ENCODE measurements at regions not wholly inside any gene's neighbourhood (a gene's known extent, or its start where the extent isn't known, plus 50 kb on each side); places are given as distances from the start of the nearest gene placed in this dataset.

GRCh38 chr14:97052001-97052400 lies 254.8 kb downstream of the VRK1 start:
- Histone ChIP-seq H3K9ac (no peak overlapping the region), H4K20me1 (no peaks in the 10 kb centered on the region), H3K27me3 (no peaks in the 10 kb centered on the region), H3K4me1 (no peaks in the 10 kb centered on the region), H3K4me3 (no peak overlapping the region), H3K36me3 (no peaks in the 10 kb centered on the region), H3K27ac (no peak overlapping the region), H3K9me3 (replicated peaks in 1 of 11) (no peaks in the 10 kb centered on the region), H3K4me2 (no peak overlapping the region)
- no peak for TF ChIP-seq Cebpa-rat (IDR thresholded peaks at IDR 0.05)

- H4K20me1 ChIP-seq = no peaks in the 10 kb centered on the region
- peaks cover 0 to 9% (median 2%) of the 10 kb centered on the region in 10 experiments; a peak in 6 of 20 replicates for H3K4me1 ChIP-seq
- no peaks in the 10 kb centered on the region for H3K36me3 ChIP-seq
- H3K27ac ChIP-seq = no peak overlapping the region
- H3K4me2 ChIP-seq = no peak overlapping the region
- H3K9ac ChIP-seq = no peak overlapping the region
- no peaks in the 10 kb centered on the region for H3K27me3 ChIP-seq
- no peak for TF ChIP-seq Cebpa-rat (IDR thresholded peaks at IDR 0.05)
- H3K4me3 ChIP-seq = no peak overlapping the region
- no peaks in the 10 kb centered on the region for H3K9me3 ChIP-seq (replicated peaks in 1 of 11)
These were observed 256.8 kb downstream of the VRK1 start for GRCh38 chr14:97053941-97054340.

- H3K4me1 ChIP-seq = peaks cover 0 to 9% (median 2%) of the 10 kb centered on the region in 10 experiments; a peak in 6 of 20 replicates
- no peak overlapping the region for H3K9ac ChIP-seq
- no peaks in the 10 kb centered on the region for H3K36me3 ChIP-seq
- no peak for TF ChIP-seq Cebpa-rat (IDR thresholded peaks at IDR 0.05)
- H3K27me3 ChIP-seq = no peaks in the 10 kb centered on the region
- no peak overlapping the region for H3K4me3 ChIP-seq
- no peak overlapping the region for H3K4me2 ChIP-seq
- no peak overlapping the region for H3K27ac ChIP-seq
- peaks cover 0 to 1% (median 0%) of the 10 kb centered on the region in 11 experiments; a peak in 1 of 22 replicates for H3K9me3 ChIP-seq (replicated peaks in 1 of 11)
- H4K20me1 ChIP-seq = no peaks in the 10 kb centered on the region
These were observed 258.2 kb downstream of the VRK1 start for GRCh38 chr14:97055355-97055754.

- H3K27me3 ChIP-seq = no peaks in the 10 kb centered on the region
- no peak overlapping the region for H3K27ac ChIP-seq
These were observed 258.9 kb downstream of the VRK1 start for GRCh38 chr14:97056086-97056485.

GRCh38 chr14:97057238-97058073 lies 260.3 kb downstream of the VRK1 start:
- H4K20me1 ChIP-seq = no peaks in the 10 kb centered on the region
- H3K4me3 ChIP-seq = no peak overlapping the region
- peaks cover 0 to 9% (median 2%) of the 10 kb centered on the region in 10 experiments; a peak in 6 of 20 replicates for H3K4me1 ChIP-seq
- H3K27me3 ChIP-seq = no peaks in the 10 kb centered on the region
- TF ChIP-seq Cebpa-rat (IDR thresholded peaks at IDR 0.05) = no peak
- no peak overlapping the region for H3K9ac ChIP-seq
- H3K9me3 ChIP-seq (replicated peaks in 1 of 11) = peaks cover 0 to 3% (median 0%) of the 10 kb centered on the region in 11 experiments; a peak in 1 of 22 replicates
- no peaks in the 10 kb centered on the region for H3K36me3 ChIP-seq
- no peak overlapping the region for H3K27ac ChIP-seq
- H3K4me2 ChIP-seq = 0 out of 22 replicates have a peak overlapping the region, but pooled peaks of 2 of the 11 experiments have one; percentile 27 to 41

More at GRCh38 chr14:97056086-97056485, 258.9 kb downstream of the VRK1 start:
- no peaks in the 10 kb centered on the region for H4K20me1 ChIP-seq
- no peak for TF ChIP-seq Cebpa-rat (IDR thresholded peaks at IDR 0.05)
- H3K9me3 ChIP-seq (replicated peaks in 1 of 11) = peaks cover 0 to 3% (median 0%) of the 10 kb centered on the region in 11 experiments; a peak in 1 of 22 replicates
- H3K36me3 ChIP-seq = no peaks in the 10 kb centered on the region
- H3K4me1 ChIP-seq = peaks cover 0 to 9% (median 2%) of the 10 kb centered on the region in 10 experiments; a peak in 6 of 20 replicates
- H3K4me2 ChIP-seq = no peak overlapping the region
- H3K9ac ChIP-seq = no peak overlapping the region
- no peak overlapping the region for H3K4me3 ChIP-seq

- no peaks in the 10 kb centered on the region for H3K36me3 ChIP-seq
- H3K27ac ChIP-seq = no peak overlapping the region
- peaks cover 0 to 3% (median 0%) of the 10 kb centered on the region in 11 experiments; a peak in 1 of 22 replicates for H3K9me3 ChIP-seq (replicated peaks in 1 of 11)
- H3K4me1 ChIP-seq = peaks cover 0 to 9% (median 2%) of the 10 kb centered on the region in 10 experiments; a peak in 6 of 20 replicates
- H4K20me1 ChIP-seq = no peaks in the 10 kb centered on the region
- no peak overlapping the region for H3K4me3 ChIP-seq
- peak overlapping the region in 4 of 11 experiments; percentile 4 to 41 (median 30); a peak in 6 of 22 replicates for H3K4me2 ChIP-seq
- no peaks in the 10 kb centered on the region for H3K27me3 ChIP-seq
- no peak for TF ChIP-seq Cebpa-rat (IDR thresholded peaks at IDR 0.05)
- no peak overlapping the region for H3K9ac ChIP-seq
These were observed 260.9 kb downstream of the VRK1 start for GRCh38 chr14:97058074-97058467.

DNA sequence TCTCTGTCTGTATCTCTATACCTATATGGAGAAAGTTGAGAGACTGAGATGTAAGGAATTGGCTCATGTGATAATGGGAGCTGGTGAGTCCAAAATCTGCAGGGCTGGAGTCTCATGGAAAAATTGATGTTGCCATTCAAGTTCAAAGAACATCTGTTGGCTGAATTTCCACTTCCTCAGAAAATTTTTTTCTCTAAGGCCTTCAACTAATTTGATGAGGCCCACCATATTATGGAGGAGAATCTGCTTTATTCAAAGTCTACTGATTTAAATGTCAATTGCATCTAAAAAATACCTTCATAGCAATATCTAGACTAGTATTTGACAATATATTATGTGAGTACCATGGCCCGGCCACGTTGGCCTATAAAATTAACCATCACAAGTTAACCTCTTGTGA lies 261.4 kb downstream of the VRK1 start:
- Histone ChIP-seq H3K27me3 (no peaks in the 10 kb centered on the region), H3K4me3 (no peak overlapping the region), H4K20me1 (no peaks in the 10 kb centered on the region), H3K9ac (no peak overlapping the region), H3K4me2 (peak overlapping the region in 4 of 11 experiments; percentile 4 to 41 (median 30); a peak in 4 of 22 replicates), H3K4me1 (peaks cover 0 to 9% (median 2%) of the 10 kb centered on the region in 10 experiments; a peak in 6 of 20 replicates), H3K36me3 (no peaks in the 10 kb centered on the region), H3K27ac (no peak overlapping the region), H3K9me3 (replicated peaks in 1 of 11) (peaks cover 0 to 3% (median 0%) of the 10 kb centered on the region in 11 experiments; a peak in 1 of 22 replicates)
- no peak for TF ChIP-seq Cebpa-rat (IDR thresholded peaks at IDR 0.05)

GRCh38 chr14:97061198-97061597 lies 264.0 kb downstream of the VRK1 start:
- H3K4me2 ChIP-seq = no peak overlapping the region
- no peak overlapping the region for H3K9ac ChIP-seq
- no peaks in the 10 kb centered on the region for H4K20me1 ChIP-seq
- no peaks in the 10 kb centered on the region for H3K27me3 ChIP-seq
- H3K4me1 ChIP-seq = peaks cover 0 to 16% (median 6%) of the 10 kb centered on the region in 10 experiments; a peak in 8 of 20 replicates
- H3K4me3 ChIP-seq = no peak overlapping the region
- no peak overlapping the region for H3K27ac ChIP-seq
- H3K36me3 ChIP-seq = no peaks in the 10 kb centered on the region
- no peak for TF ChIP-seq Cebpa-rat (IDR thresholded peaks at IDR 0.05)
- peaks cover 0 to 8% (median 3%) of the 10 kb centered on the region in 11 experiments; a peak in 5 of 22 replicates for H3K9me3 ChIP-seq (replicated peaks in 1 of 11)

- no peak overlapping the region for H3K27ac ChIP-seq
- peaks cover 0 to 8% (median 3%) of the 10 kb centered on the region in 11 experiments; a peak in 5 of 22 replicates for H3K9me3 ChIP-seq (replicated peaks in 1 of 11)
- H3K9ac ChIP-seq = no peak overlapping the region
- no peak overlapping the region for H3K4me2 ChIP-seq
- no peak for TF ChIP-seq Cebpa-rat (IDR thresholded peaks at IDR 0.05)
- H3K36me3 ChIP-seq = no peaks in the 10 kb centered on the region
- H3K4me1 ChIP-seq = peaks cover 0 to 21% (median 6%) of the 10 kb centered on the region in 10 experiments; a peak in 8 of 20 replicates
- no peaks in the 10 kb centered on the region for H4K20me1 ChIP-seq
- no peaks in the 10 kb centered on the region for H3K27me3 ChIP-seq
- no peak overlapping the region for H3K4me3 ChIP-seq
These were observed 264.5 kb downstream of the VRK1 start for GRCh38 chr14:97061714-97062113.

Data from BLaER1 treated with 17β-estradiol and CSF1 and Interleukin-3, amounts not matched to agents 10 nM and 100 nM (cell line).